GM19468 (cell line): ENCODE measurements at regions not wholly inside any gene's neighbourhood (a gene's known extent, or its start where the extent isn't known, plus 50 kb on each side); places are given as distances from the start of the nearest gene placed in this dataset.
"Not testable (repeated sequence)": the region's sequence is repeated elsewhere in the genome, so short reads cannot be mapped to it uniquely, and the experiment has no call there.

Experiments
- ATAC-seq: cut with Tn5 transposase; IDR thresholded peaks from one replicate; pipeline ENCODE4 v1.9.1; 2021; ENCODE audit warnings: mild to moderate bottlenecking, moderate library complexity, moderate number of reproducible peaks; ENCODE audit not compliant: unreplicated experiment; ENCODE audit errors: extremely low read depth

GRCh38 chr21:19018529-19018928, 614.9 kb upstream of the TMPRSS15 start:
- ATAC-seq: no peak

- no peak for ATAC-seq
Measured at GRCh38 chr21:19022978-19023377, 619.4 kb upstream of the TMPRSS15 start.

- no peak for ATAC-seq
Measured at GRCh38 chr21:19026911-19027310, 623.3 kb upstream of the TMPRSS15 start.

GRCh38 chr21:19029816-19030215, 626.2 kb upstream of the TMPRSS15 start:
- ATAC-seq: no peak

- no peak for ATAC-seq
Measured at GRCh38 chr21:19031953-19032352, 628.4 kb upstream of the TMPRSS15 start.

GRCh38 chr21:19034041-19034440, 630.5 kb upstream of the TMPRSS15 start:
- ATAC-seq: no peak

- ATAC-seq: no peak
Measured at GRCh38 chr21:19034560-19034959, 631.0 kb upstream of the TMPRSS15 start.

GRCh38 chr21:19045876-19046275, 642.3 kb upstream of the TMPRSS15 start:
- no peak for ATAC-seq

GRCh38 chr21:19048098-19048672, 644.6 kb upstream of the TMPRSS15 start:
- ATAC-seq: no peak

GRCh38 chr21:19049567-19049966, 646.0 kb upstream of the TMPRSS15 start:
- no peak for ATAC-seq

- no peak for ATAC-seq
Measured at GRCh38 chr21:19065164-19065563, 661.6 kb upstream of the TMPRSS15 start.

GRCh38 chr21:19076031-19076430, 672.4 kb upstream of the TMPRSS15 start:
- ATAC-seq: no peak

- ATAC-seq: no peak
Measured at GRCh38 chr21:19109694-19110093, 706.1 kb upstream of the TMPRSS15 start.

- ATAC-seq: not testable (repeated sequence)
Measured at GRCh38 chr21:19119259-19119658, 715.7 kb upstream of the TMPRSS15 start.

- ATAC-seq: no peak
Measured at GRCh38 chr21:19120591-19120990, 717.0 kb upstream of the TMPRSS15 start.

GRCh38 chr21:19122356-19122755, 718.8 kb upstream of the TMPRSS15 start:
- ATAC-seq: no peak

- ATAC-seq: no peak
Measured at GRCh38 chr21:19123053-19123452, 719.5 kb upstream of the TMPRSS15 start.

- ATAC-seq: no peak
Measured at GRCh38 chr21:19123525-19123924, 719.9 kb upstream of the TMPRSS15 start.

- ATAC-seq: no peak
Measured at GRCh38 chr21:19124691-19125090, 721.1 kb upstream of the TMPRSS15 start.

GRCh38 chr21:19130379-19131028, 726.9 kb upstream of the TMPRSS15 start:
- ATAC-seq: no peak

- ATAC-seq: no peak
Measured at GRCh38 chr21:19141511-19141910, 737.9 kb upstream of the TMPRSS15 start.

- ATAC-seq: no peak
Measured at GRCh38 chr21:19145682-19146293, 742.2 kb upstream of the TMPRSS15 start.
